T-helper 17 cell (primary cell): ENCODE measurements at regions not wholly inside any gene's neighbourhood (a gene's known extent, or its start where the extent isn't known, plus 50 kb on each side); places are given as distances from the start of the nearest gene placed in this dataset.
"Not testable (repeated sequence)": the region's sequence is repeated elsewhere in the genome, so short reads cannot be mapped to it uniquely, and the experiment has no call there.

ENCODE experiments used
- ATAC-seq: fragments of 150-1000 bp; cut with Tn5 transposase; 2 replicates; pipeline ENCODE4 v1.10.0; 2021; ENCODE audit warnings: mild to moderate bottlenecking, moderate library complexity
- DNase-seq, 3 donors: peaks; one replicate each; pipeline versions ENCODE4 v3.0.0 to v3.0.0-alpha.2; 2020 to 2021
- H3K9me3 ChIP-seq: one replicate; pipeline ENCODE4 v1.7.0; 2013; ENCODE audit warnings: low read length, mild to moderate bottlenecking; ENCODE audit not compliant: control insufficient read depth, poor library complexity, severe bottlenecking
- H3K27ac Mint-ChIP-seq: one replicate; pipeline ENCODE4 v1.8.0; 2022; ENCODE audit warnings: mild to moderate bottlenecking, moderate library complexity, mixed read lengths
- H3K27me3 Mint-ChIP-seq: one replicate; pipeline ENCODE4 v1.8.0; 2022; ENCODE audit warnings: mixed read lengths
- H3K36me3 Mint-ChIP-seq: one replicate; pipeline ENCODE4 v1.8.0; 2022; ENCODE audit warnings: low read depth, mixed read lengths
- H3K4me1 Mint-ChIP-seq: one replicate; pipeline ENCODE4 v1.8.0; 2022; ENCODE audit warnings: mild to moderate bottlenecking, mixed read lengths
- H3K4me3 Mint-ChIP-seq: one replicate; pipeline ENCODE4 v1.8.0; 2022; ENCODE audit warnings: mild to moderate bottlenecking, moderate library complexity, mixed read lengths

DNA sequence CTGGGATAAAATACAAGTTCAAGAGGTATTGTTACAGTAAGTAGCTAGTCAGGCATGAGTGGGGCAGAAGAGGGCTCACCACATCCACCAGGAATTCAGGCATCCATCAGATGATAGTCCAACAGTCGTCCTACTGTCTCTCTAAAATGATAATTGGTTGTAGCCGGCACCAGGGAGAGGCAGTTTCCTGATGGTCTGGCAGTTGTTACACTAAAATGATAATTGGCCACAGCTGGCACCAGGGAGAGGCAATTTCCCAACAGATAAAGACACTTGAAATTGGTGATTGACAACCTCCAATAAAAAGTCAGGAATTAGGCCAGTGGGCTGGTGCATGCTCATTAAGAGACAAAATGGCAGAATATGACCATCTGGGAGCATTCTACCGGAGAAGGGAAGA is 545.8 kb downstream of the AMY1C start:
- H3K9me3 ChIP-seq: no peaks in the 10 kb centered on the region
- no peak for ATAC-seq
- no peaks in the 10 kb centered on the region for H3K4me1 Mint-ChIP-seq
- DNase-seq: no peak
- no peak overlapping the region for H3K27ac Mint-ChIP-seq
- no peaks in the 10 kb centered on the region for H3K27me3 Mint-ChIP-seq
- no peaks in the 10 kb centered on the region for H3K36me3 Mint-ChIP-seq
- no peak overlapping the region for H3K4me3 Mint-ChIP-seq

DNA sequence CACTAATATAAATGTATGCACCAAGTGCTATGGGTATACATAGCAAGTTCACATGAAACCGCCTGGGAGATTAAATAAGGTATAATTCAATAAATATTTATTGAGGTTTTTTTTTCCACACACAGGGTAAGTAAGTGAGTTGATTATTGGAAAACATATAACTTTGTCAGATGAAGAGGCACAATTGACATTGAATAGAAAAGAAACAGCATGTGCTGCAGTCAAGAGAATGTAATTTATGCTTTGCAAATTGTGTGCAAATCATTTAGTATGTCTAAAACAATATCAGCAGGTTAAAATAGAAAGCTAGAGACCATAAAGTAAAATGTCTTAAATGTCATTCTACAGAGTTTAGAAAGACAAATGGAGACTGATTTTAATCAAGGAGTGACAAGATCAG is 560.0 kb downstream of the AMY1C start:
- no peak for DNase-seq

GRCh38 chr1:104315823-104316222 is 566.1 kb downstream of the AMY1C start:
- ATAC-seq (no peak), DNase-seq (no peak)
- H3K4me3 Mint-ChIP-seq: no peak overlapping the region
- no peaks in the 10 kb centered on the region for H3K36me3 Mint-ChIP-seq
- no peaks in the 10 kb centered on the region for H3K4me1 Mint-ChIP-seq
- no peaks in the 10 kb centered on the region for H3K27me3 Mint-ChIP-seq
- H3K27ac Mint-ChIP-seq: no peak overlapping the region
- no peaks in the 10 kb centered on the region for H3K9me3 ChIP-seq

More for the DNA sequence above, 560.0 kb downstream of the AMY1C start:
- H3K27ac Mint-ChIP-seq: no peak overlapping the region
- no peak for ATAC-seq
- H3K4me3 Mint-ChIP-seq: no peak overlapping the region
- H3K27me3 Mint-ChIP-seq: no peaks in the 10 kb centered on the region
- no peaks in the 10 kb centered on the region for H3K9me3 ChIP-seq
- no peaks in the 10 kb centered on the region for H3K4me1 Mint-ChIP-seq
- H3K36me3 Mint-ChIP-seq: no peaks in the 10 kb centered on the region

DNA sequence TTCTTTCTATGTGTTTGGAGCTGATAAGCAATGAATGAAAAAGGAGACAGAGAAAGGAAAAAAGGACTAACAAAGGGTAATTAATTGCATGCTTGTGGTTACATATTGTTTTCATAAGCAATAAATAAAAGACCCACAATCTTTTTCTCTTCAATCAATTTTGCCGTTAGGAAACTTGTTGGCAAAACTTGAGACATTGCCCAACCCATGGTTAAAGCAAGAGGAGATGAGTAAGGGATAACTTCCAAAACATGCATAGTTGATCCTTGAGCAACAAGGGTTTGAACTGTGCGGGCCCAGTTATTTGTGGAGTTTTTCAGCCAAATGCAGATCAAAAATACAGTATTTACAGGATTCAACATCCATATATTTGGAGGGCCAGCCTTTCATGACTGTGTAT is 572.4 kb downstream of the AMY1C start:
- Mint-ChIP-seq H3K36me3 (no peaks in the 10 kb centered on the region), H3K4me1 (no peaks in the 10 kb centered on the region), H3K27ac (no peak overlapping the region), H3K27me3 (no peaks in the 10 kb centered on the region), H3K4me3 (no peak overlapping the region)
- DNase-seq (no peak), ATAC-seq (no peak)
- H3K9me3 ChIP-seq: no peaks in the 10 kb centered on the region

DNA sequence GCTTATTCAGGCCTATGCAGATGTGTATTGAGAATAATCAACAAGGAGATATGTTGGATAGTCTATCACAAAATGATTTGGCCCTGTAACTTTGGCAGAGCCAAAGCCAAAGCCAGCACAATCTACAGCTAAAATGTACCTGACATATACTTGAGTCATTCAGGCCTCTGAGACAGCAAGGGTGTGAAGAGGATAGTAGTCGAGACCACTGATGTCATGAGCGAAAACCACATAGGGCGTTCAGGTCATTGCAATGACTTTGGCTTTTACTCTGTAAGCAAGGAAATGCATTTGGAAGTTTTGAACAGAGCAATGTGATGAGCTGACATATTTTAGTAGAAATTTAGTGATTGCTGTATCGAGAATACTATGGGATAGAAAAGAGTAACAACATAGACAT is 579.6 kb downstream of the AMY1C start:
- no peak for DNase-seq
- H3K27ac Mint-ChIP-seq: no peak overlapping the region
- no peak for ATAC-seq
- H3K36me3 Mint-ChIP-seq: no peaks in the 10 kb centered on the region
- no peaks in the 10 kb centered on the region for H3K27me3 Mint-ChIP-seq
- peaks cover 2% of the 10 kb centered on the region for H3K9me3 ChIP-seq
- no peak overlapping the region for H3K4me3 Mint-ChIP-seq
- no peaks in the 10 kb centered on the region for H3K4me1 Mint-ChIP-seq

DNA sequence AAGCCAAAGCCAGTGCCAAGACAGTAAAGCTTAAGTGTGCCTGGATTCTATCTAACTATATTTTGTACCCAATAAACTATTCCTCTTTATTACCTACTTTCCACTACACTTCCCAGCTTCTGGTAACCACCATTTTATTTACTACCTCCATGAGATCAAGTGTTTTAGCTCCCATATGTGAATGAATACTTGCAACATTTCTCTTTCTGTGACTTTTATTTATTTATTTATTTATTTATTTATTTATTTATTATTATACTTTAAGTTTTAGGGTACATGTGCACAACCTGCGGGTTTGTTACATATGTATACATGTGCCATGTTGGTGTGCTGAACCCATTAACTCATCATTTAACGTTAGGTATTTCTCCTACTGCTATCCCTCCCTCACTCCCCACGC is 582.1 kb downstream of the AMY1C start:
- Mint-ChIP-seq H3K27me3 (no peaks in the 10 kb centered on the region), H3K27ac (no peak overlapping the region), H3K36me3 (no peaks in the 10 kb centered on the region), H3K4me3 (no peak overlapping the region), H3K4me1 (no peaks in the 10 kb centered on the region)
- no peak for DNase-seq
- no peak for ATAC-seq
- H3K9me3 ChIP-seq: peaks cover 2% of the 10 kb centered on the region

- not testable (repeated sequence) for ATAC-seq, H3K27ac Mint-ChIP-seq, H3K4me3 Mint-ChIP-seq, H3K4me1 Mint-ChIP-seq, DNase-seq, H3K36me3 Mint-ChIP-seq, H3K27me3 Mint-ChIP-seq, H3K9me3 ChIP-seq
Observed at GRCh38 chr1:104337927-104338326, 588.2 kb downstream of the AMY1C start.

GRCh38 chr1:104341944-104342343 is 592.2 kb downstream of the AMY1C start:
- no peak overlapping the region for H3K27ac Mint-ChIP-seq
- no peaks in the 10 kb centered on the region for H3K36me3 Mint-ChIP-seq
- H3K4me3 Mint-ChIP-seq: no peak overlapping the region
- no peak for DNase-seq
- H3K4me1 Mint-ChIP-seq: no peaks in the 10 kb centered on the region
- H3K27me3 Mint-ChIP-seq: no peaks in the 10 kb centered on the region
- peaks cover 2% of the 10 kb centered on the region for H3K9me3 ChIP-seq
- no peak for ATAC-seq

- Mint-ChIP-seq H3K27me3 (no peaks in the 10 kb centered on the region), H3K4me3 (no peak overlapping the region), H3K36me3 (no peaks in the 10 kb centered on the region), H3K4me1 (no peaks in the 10 kb centered on the region), H3K27ac (no peak overlapping the region)
- no peak for DNase-seq
- H3K9me3 ChIP-seq: no peaks in the 10 kb centered on the region
- ATAC-seq: no peak
Observed at GRCh38 chr1:104348277-104348676, 598.6 kb downstream of the AMY1C start.

GRCh38 chr1:104353580-104353979 is 603.9 kb downstream of the AMY1C start:
- H3K9me3 ChIP-seq: no peaks in the 10 kb centered on the region
- no peaks in the 10 kb centered on the region for H3K4me1 Mint-ChIP-seq
- no peaks in the 10 kb centered on the region for H3K27me3 Mint-ChIP-seq
- DNase-seq (no peak), ATAC-seq (no peak)
- H3K27ac Mint-ChIP-seq: no peak overlapping the region
- no peak overlapping the region for H3K4me3 Mint-ChIP-seq
- H3K36me3 Mint-ChIP-seq: no peaks in the 10 kb centered on the region

- no peak overlapping the region for H3K27ac Mint-ChIP-seq
- no peaks in the 10 kb centered on the region for H3K9me3 ChIP-seq
- no peak overlapping the region for H3K4me3 Mint-ChIP-seq
- no peak for ATAC-seq
- no peaks in the 10 kb centered on the region for H3K36me3 Mint-ChIP-seq
- no peak for DNase-seq
- no peaks in the 10 kb centered on the region for H3K27me3 Mint-ChIP-seq
- H3K4me1 Mint-ChIP-seq: no peaks in the 10 kb centered on the region
Observed at GRCh38 chr1:104358086-104358485, 608.4 kb downstream of the AMY1C start.

GRCh38 chr1:104358621-104359020 is 608.9 kb downstream of the AMY1C start:
- no peaks in the 10 kb centered on the region for H3K27me3 Mint-ChIP-seq
- no peak for ATAC-seq
- H3K27ac Mint-ChIP-seq: no peak overlapping the region
- H3K36me3 Mint-ChIP-seq: no peaks in the 10 kb centered on the region
- no peaks in the 10 kb centered on the region for H3K4me1 Mint-ChIP-seq
- no peak overlapping the region for H3K4me3 Mint-ChIP-seq
- no peaks in the 10 kb centered on the region for H3K9me3 ChIP-seq
- DNase-seq: no peak

- Mint-ChIP-seq H3K36me3 (no peaks in the 10 kb centered on the region), H3K4me3 (no peak overlapping the region), H3K4me1 (no peaks in the 10 kb centered on the region), H3K27me3 (no peaks in the 10 kb centered on the region), H3K27ac (no peak overlapping the region)
- ATAC-seq (no peak), DNase-seq (no peak)
- H3K9me3 ChIP-seq: no peaks in the 10 kb centered on the region
Observed at GRCh38 chr1:104378414-104378813, 628.7 kb downstream of the AMY1C start.

DNA sequence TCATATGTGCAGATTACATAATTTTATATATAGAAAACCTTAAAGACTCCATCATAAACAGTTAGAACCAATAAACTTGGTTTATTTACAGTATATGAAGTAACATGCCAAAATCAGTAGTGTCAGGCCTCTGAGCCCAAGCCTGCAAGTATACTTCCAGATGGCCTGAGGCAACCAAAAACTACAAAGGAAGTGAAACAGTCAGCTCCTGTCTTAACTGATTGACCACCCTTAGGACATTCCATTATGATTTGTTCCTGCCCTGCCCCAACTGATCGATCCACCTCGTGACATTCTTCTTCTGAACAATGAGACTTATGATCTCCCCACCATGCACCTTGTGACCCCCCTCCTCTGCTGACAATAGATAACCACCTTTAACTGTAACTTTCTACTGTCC is 630.3 kb downstream of the AMY1C start:
- no peaks in the 10 kb centered on the region for H3K4me1 Mint-ChIP-seq
- DNase-seq (no peak), ATAC-seq (no peak)
- no peaks in the 10 kb centered on the region for H3K9me3 ChIP-seq
- no peaks in the 10 kb centered on the region for H3K27me3 Mint-ChIP-seq
- no peaks in the 10 kb centered on the region for H3K36me3 Mint-ChIP-seq
- H3K27ac Mint-ChIP-seq: no peak overlapping the region
- H3K4me3 Mint-ChIP-seq: no peak overlapping the region
